Kasumi-1 (cell line): ENCODE measurements at regions not wholly inside any gene's neighbourhood (a gene's known extent, or its start where the extent isn't known, plus 50 kb on each side); places are given as distances from the start of the nearest gene placed in this dataset.
"Not testable (repeated sequence)": the region's sequence is repeated elsewhere in the genome, so short reads cannot be mapped to it uniquely, and the experiment has no call there.

Experiments used
- DNase-seq, 2 experiments: peaks; one replicate each; lab custom pipeline; 2025; lab: John Stamatoyannopoulos, UW

DNA sequence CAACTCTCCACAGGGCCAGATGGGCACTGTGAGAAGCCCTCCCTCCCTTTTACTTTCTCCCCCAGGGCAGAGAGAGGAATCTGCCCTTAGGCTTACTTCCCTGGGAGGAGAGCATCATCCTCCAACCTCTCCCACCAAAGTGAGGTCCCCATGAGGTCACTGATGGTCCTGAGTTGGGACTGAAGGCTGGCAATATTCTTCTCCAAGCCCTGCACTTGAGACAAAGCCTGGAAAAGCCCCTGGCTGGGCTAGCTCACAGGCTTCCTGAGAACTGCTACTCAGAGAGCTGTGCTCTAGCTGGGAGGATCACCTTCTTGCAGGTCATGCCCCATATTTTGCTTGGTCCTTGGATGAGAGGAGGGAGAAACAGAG, 110.0 kb upstream of the MEF2A start:
- no peak for DNase-seq

- no peak for DNase-seq
Measured at GRCh38 chr15:99464137-99464536, 101.6 kb upstream of the MEF2A start.

DNA sequence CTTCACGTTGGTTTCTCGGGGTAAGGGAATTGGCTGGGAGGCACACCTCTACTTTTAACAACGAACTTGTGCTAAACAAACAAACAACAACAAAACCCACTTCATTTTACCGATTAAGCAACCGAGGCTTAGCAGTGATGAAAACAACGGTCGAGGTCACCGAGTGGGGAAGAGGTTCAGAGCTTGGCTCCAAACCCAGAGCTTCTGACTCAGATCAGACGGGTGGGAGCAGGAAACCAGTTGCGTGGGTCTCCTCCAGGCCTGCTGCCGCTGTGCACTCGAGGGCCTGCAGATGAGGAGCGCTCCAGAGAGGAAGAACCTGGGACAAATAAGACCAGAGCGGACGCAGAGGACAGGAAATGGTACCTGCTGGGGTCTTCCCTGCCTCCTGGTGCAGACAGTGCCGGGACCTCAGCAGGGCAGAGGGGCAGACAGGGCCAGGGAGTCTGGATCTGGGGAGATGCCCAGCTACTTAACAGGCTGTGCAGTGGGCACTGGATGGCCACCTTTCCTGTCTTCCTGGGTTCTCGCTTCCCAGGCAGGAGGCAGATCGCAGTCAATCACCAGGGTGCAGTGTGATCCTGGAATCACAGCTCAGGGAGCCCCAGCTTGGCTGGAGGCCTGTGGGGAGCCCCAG, 99.0 kb upstream of the MEF2A start:
- DNase-seq = peak; percentile 83 to 87

DNA sequence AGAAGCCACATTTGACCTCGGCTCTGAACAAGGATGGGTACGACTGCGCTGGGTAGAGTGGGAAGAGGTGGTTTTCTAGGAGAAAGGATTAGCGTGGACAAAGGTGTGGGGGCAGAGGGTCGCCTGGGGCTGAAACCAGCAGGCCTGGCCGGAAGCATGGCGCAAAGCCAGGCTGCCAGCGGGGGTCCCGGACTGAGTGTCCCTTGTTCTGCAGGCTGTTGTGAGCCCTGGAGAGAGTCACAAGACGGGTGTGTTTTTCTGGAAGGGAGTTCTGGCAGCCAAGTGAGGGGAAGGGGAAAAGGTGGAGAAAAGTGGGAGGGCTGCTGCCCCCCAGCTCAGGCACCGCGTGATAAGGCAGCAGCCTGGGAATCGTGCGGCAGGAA, 98.5 kb upstream of the MEF2A start:
- no peak for DNase-seq

DNA sequence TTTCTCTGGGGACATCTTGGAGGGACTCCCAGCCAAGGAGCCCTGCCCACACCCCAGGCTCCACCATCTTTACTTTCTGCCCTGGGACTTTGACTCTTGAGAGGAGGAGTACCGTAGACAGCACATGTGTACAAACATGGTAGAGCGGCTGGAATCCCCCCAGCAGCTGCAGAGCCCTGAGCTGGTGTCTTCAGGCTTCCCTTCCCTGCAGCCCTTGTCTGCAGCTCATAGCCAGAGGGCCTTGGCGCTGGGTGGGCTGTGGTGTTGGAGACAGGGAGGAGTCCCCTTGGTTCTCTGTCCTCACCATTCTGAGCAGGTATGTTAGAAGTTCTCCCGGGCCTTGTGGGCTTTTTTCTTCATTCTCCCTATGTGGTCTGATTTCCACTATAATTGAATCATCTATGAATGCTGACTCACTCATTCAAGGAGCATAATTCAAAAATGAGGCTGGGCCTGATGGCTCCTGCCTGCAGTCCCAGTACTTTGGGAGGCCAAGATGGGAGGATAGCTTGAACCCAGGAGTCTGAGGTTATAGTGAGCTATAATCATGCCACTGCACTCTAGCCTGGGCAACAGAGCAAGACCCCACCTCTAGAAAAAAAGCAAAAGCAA, 97.8 kb upstream of the MEF2A start:
- DNase-seq = no peak

- DNase-seq = not testable (repeated sequence)
Measured at GRCh38 chr15:99470204-99470603, 95.6 kb upstream of the MEF2A start.

- DNase-seq = no peak
Measured at GRCh38 chr15:99472416-99473145, 93.2 kb upstream of the MEF2A start.

GRCh38 chr15:99473981-99474906, 91.5 kb upstream of the MEF2A start:
- DNase-seq = no peak

DNA sequence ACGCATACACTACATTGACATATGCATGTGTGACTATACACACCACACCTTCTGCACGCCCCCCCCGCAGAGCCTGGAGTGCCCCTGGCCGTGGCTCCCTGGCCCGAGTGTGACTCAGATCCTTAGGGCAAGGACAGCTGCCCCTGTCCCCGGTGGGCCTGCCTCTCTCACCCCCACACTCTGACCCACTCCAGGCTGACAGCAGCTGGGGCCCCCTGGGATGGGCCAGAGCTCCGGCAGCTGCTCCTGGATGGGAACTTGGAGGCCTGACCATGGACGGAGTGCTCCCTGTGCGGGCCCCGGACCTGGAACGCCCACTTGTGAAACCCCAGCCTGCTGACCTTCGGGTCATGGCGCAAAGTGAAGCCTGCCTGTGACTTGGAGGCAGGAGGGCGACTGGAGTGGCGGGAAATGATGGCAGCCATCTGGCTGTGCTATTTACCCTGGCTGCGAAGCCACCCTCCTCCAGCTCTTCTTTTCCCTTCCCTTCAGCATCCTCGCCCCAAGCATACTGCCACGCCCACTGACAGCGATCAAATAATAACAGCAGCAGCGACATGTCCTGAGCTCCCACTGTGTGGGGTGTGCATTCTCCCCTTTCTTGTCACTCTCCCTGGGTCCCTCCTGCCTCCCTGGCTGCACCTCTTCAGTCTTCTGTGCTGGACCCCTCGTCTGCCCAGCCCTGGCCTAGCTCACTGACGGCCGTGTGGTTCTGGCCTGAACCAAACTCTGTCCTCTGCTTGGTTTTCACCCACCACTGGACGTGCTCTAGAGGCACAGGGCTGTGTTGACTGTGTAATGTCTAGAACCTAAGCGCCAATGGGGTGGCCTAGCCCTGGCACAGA, 90.7 kb upstream of the MEF2A start:
- DNase-seq = no peak

DNA sequence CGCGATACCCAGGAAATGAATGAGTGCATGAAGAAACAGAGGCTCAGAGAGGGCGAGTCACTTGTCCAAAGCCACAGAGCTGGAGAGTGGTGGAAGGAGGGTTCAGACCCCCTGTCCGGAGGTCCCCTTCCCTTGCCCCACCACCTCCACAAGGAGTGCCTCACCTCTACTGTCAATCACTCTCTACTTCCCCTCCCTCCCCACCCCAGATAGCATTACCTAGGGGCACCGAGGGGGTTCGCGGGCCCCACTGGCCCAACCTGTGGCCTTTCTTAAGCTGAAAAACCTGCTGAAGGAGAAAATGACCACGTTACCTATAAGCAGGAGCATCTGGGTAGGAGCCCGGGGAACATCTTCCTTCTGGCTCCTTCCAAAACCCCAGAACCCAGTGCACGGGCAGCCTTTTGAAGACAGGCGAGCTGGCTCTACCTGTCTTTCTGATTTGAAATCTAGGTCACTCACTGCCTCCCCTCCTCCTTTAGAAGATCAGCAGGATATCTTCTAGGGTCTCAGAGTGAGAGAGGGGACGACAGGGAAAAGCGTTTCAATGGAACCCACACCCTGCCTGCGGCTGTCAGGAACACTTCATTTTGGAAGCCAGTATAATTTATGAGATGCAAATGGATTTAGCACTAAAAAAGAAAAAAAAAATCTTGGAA, 89.9 kb upstream of the MEF2A start:
- no peak for DNase-seq

GRCh38 chr15:99476413-99477222, 89.2 kb upstream of the MEF2A start:
- peak; percentile 85 to 91 for DNase-seq

DNA sequence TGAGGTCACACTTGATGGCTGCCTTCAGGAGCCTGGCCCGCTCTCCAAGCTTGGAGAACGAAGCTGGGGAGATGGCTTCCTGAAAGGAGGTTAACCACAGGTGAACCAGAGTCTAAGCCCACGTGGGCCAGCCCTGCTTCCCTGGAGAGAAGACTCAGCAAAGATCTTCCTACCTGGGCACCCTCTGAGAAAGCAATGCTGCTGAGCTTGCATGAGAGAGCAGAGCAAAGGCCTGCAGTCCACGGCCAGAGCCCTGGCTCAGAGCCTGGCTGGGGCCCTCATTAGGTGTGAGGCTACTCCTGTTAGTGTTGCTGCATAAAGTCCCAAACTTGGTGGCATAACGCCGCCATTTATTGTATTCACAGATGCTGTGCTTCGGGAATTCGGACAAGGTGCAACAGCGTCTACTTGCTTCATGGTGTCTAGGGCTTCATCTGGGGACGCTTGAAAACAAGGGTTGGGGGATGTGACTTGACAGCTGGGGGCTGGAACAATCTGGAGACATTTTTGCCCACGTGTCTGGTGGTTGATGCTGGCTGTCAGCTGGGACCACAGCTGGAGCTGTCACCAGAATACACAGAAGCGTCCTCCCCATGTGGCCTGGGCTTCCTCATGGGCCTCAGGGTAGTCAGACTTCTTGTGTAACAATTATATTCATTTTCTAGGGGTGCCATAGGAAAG, 87.9 kb upstream of the MEF2A start:
- DNase-seq = no peak

- no peak for DNase-seq
Measured at GRCh38 chr15:99478977-99479376, 86.8 kb upstream of the MEF2A start.

DNA sequence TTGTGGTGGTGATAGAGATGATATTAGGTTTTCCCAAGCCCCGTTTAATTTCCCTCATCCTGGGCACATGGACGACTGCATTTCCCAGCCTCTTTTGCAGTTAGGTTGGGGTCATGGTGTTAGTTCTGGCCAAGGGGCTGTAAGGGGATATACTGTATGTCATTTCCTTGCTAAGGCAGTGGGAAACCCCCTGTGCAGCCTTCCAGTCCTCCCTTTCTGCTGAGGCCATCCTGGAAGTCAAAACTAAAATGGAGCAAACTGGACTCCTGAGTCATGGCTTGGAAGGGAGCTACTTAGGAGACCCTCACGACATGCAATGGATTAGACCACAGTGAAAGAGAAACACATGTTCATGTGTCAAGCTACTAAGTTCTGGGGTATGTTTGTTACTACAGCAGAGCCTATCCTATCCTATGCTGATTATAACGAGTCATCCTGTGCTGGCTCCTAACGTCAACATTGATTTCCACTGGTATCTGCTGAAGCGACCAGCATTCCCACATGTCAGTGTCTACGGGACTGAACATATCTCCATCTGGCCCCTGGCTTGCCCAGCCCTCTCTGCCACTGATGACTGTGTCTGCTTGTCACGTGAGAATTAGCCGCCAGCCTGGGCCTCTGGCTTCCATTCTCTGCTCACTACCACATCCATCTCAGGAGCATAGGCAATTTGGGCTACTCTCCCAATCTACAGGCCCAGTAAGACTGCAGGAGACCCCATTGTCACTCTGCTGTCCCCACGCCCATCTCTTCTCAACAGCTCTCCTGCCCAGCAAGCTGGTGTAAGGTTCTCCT, 85.6 kb upstream of the MEF2A start:
- no peak for DNase-seq

GRCh38 chr15:99481113-99481950, 84.5 kb upstream of the MEF2A start:
- DNase-seq = no peak

GRCh38 chr15:99481951-99482230, 83.9 kb upstream of the MEF2A start:
- peak in 1 of 2 experiments; percentile 13 for DNase-seq

DNA sequence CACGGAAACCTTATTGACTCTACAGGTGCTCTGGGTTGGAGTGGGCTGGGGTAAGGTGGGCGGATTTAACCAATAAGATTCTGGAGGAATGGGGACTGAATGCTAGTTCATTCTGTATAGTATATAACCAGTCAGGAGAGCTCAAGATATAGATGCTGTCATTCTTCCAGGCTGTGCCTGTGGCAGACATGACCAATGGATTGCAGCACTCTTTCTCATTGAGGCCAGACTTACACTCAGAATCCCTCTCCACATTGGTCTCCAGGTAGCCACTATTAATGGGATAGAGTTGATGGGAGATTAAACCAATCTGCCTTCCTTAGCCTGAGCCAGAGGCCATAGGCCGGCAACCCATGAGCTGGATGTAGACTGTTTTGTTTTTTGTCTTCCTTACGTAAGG, 82.8 kb upstream of the MEF2A start:
- DNase-seq = no peak
